ENCODE measurements at regions not wholly inside any gene's neighbourhood (a gene's known extent, or its start where the extent isn't known, plus 50 kb on each side); places are given as distances from the start of the nearest gene placed in this dataset.

- Histone ChIP-seq H3K4me3 (no peak overlapping the region), H3K27ac (no peak overlapping the region), H3K4me1 (replicated peaks in 1 of 2) (peaks cover 3 to 12% of the 10 kb centered on the region in 2 donors)
- WGBS, 10 experiments, result 39 to 73% (median 50%) methylated on average over 1 to 2 of the region's 2 CpGs; no CpG with 5 or more reads in 2 of the 10 experiments
- in situ Hi-C loops (cut with MboI; ENCODE audit: low pct_unique_long_range_greater_than_20kb in 2 of 9, low sequenced_read_pairs in 9 of 9, unreplicated experiment in 9 of 9), result no loop called here
- no peak for ATAC-seq (replicated peaks in 6 of 8)
These were observed 428.7 kb downstream of the AEBP2 start for GRCh38 chr12:19867970-19868369.

DNA sequence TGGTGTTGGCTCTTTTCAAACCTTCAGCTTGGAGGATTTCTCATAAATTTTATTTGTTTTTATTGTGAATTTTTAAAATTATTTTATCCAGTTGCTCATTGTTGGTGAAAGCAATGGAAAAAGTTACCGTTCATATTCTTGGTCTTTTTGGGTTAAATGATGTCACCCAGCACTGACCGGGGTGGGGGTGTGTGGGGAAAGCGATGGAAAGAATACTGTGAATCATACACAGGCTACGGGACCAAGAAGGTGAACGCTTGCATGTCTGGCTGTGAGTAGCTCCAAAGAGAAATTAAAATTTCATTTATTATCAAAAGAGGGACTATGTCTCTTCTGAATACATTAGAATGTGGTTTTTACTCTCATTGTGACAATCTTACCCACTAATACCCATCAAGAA is 430.1 kb downstream of the AEBP2 start:
- WGBS, 10 experiments, result 25 to 100% (median 73%) methylated on average over 1 to 5 of the region's 5 CpGs; no CpG with 5 or more reads in 1 of the 10 experiments
- Histone ChIP-seq H3K27ac (no peak overlapping the region), H3K4me1 (replicated peaks in 1 of 2) (peaks cover 3 to 12% of the 10 kb centered on the region in 2 donors), H3K4me3 (no peak overlapping the region)
- in situ Hi-C loops (cut with MboI; ENCODE audit: low pct_unique_long_range_greater_than_20kb in 2 of 9, low sequenced_read_pairs in 9 of 9, unreplicated experiment in 9 of 9), result no loop called here
- peak in 1 of 8 experiments; percentile 61 for ATAC-seq (replicated peaks in 6 of 8)

GRCh38 chr12:19872621-19873540 is 433.6 kb downstream of the AEBP2 start:
- H3K4me1 ChIP-seq (replicated peaks in 1 of 2), result peaks cover 3 to 5% of the 10 kb centered on the region in 2 donors
- peak in 3 of 8 experiments; percentile 41 to 53 (median 42) for ATAC-seq (replicated peaks in 6 of 8)
- 35 to 90% (median 71%) methylated on average over 2 to 9 of the region's 9 CpGs for WGBS, 10 experiments
- no peak overlapping the region for H3K4me3 ChIP-seq
- in situ Hi-C loops (cut with MboI; ENCODE audit: low pct_unique_long_range_greater_than_20kb in 2 of 9, low sequenced_read_pairs in 9 of 9, unreplicated experiment in 9 of 9), result no loop called here
- no peak overlapping the region for H3K27ac ChIP-seq

- no peak overlapping the region for H3K4me3 ChIP-seq
- H3K27ac ChIP-seq, result no peak overlapping the region
- H3K4me1 ChIP-seq (replicated peaks in 1 of 2), result no peaks in the 10 kb centered on the region
- peak in 1 of 8 experiments; percentile 71 for ATAC-seq (replicated peaks in 6 of 8)
- in situ Hi-C loops (cut with MboI; ENCODE audit: low pct_unique_long_range_greater_than_20kb in 2 of 9, low sequenced_read_pairs in 9 of 9, unreplicated experiment in 9 of 9), result no loop called here
These were observed 440.8 kb downstream of the AEBP2 start for GRCh38 chr12:19880076-19880475.

GRCh38 chr12:19880721-19881120 is 441.4 kb downstream of the AEBP2 start:
- no peak for ATAC-seq (replicated peaks in 6 of 8)
- in situ Hi-C loops (cut with MboI; ENCODE audit: low pct_unique_long_range_greater_than_20kb in 2 of 9, low sequenced_read_pairs in 9 of 9, unreplicated experiment in 9 of 9), result no loop called here
- Histone ChIP-seq H3K4me1 (replicated peaks in 1 of 2) (no peaks in the 10 kb centered on the region), H3K27ac (no peak overlapping the region), H3K4me3 (no peak overlapping the region)

- 34 to 96% (median 73%) methylated on average over 1 to 3 of the region's 3 CpGs; no CpG with 5 or more reads in 3 of the 10 experiments for WGBS, 10 experiments
- Histone ChIP-seq H3K27ac (no peak overlapping the region), H3K4me3 (no peak overlapping the region), H3K4me1 (replicated peaks in 1 of 2) (no peaks in the 10 kb centered on the region)
- ATAC-seq (replicated peaks in 6 of 8), result no peak
- in situ Hi-C loops (cut with MboI; ENCODE audit: low pct_unique_long_range_greater_than_20kb in 2 of 9, low sequenced_read_pairs in 9 of 9, unreplicated experiment in 9 of 9), result no loop called here
These were observed 443.1 kb downstream of the AEBP2 start for GRCh38 chr12:19882346-19882745.

DNA sequence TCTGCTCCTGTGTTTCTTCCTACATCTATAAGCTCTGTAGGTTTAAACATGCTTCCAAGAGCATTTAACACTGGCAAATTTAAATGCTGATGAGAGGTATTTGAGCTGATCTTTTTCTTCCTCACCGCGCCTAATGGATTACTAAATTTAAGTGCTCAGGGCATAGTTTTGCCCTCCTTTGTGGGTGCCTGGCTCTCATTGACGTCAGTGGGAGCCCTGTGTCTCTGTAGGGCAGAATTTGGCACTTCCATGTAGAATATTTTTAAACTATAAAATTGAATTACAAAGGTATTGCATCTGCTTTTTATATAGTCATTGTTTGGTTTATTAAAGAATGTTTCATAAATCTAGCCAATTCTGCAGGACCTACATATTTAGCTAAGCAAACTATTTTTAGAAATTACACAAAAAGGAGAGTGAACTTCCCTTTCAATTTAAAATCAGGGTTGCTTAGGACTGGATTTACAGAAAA is 444.8 kb downstream of the AEBP2 start:
- ATAC-seq (replicated peaks in 6 of 8), result no peak
- Histone ChIP-seq H3K4me1 (replicated peaks in 1 of 2) (no peaks in the 10 kb centered on the region), H3K27ac (no peak overlapping the region), H3K4me3 (no peak overlapping the region)
- in situ Hi-C loops (cut with MboI; ENCODE audit: low pct_unique_long_range_greater_than_20kb in 2 of 9, low sequenced_read_pairs in 9 of 9, unreplicated experiment in 9 of 9), result no loop called here
- WGBS, 10 experiments, result 14 to 100% (median 75%) methylated on average over 1 to 3 of the region's 3 CpGs

DNA sequence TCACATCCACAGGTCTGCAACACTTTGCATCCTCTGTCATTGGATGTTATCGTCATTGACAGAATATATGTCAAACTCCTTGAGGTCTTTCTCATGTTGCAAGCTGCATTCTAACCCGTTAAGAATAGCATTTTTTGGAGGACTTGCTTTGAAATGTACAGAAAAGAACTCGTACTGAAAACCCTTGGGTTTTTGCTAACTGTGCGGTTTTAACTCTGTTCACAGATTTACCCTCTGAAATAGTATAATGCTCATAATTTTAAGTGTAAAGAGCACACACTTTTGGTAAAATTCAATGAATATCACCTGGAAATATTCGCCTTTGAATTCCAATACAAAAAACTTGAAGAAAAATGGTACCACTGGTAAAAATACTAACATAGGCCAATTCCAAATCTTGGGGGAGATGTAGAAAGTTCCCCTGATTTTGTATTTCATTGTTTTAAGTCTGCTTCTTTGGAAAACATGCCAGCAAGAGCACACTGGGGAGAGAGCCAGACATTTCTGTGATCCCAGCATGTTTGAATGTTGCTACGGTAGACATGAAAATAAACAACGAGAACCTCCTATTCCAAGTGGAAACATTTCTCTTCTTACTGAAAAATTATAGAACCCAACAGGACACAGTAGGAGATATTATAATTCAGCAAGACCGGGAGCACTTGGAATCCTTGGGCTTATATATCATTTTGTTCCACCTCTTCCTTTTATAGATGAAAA is 446.0 kb downstream of the AEBP2 start:
- peak in 1 of 8 experiments; percentile 51 for ATAC-seq (replicated peaks in 6 of 8)
- H3K4me3 ChIP-seq, result no peak overlapping the region
- 41 to 96% (median 81%) methylated on average over 2 to 8 of the region's 8 CpGs for WGBS, 10 experiments
- no peak overlapping the region for H3K27ac ChIP-seq
- no peaks in the 10 kb centered on the region for H3K4me1 ChIP-seq (replicated peaks in 1 of 2)
- in situ Hi-C loops (cut with MboI; ENCODE audit: low pct_unique_long_range_greater_than_20kb in 2 of 9, low sequenced_read_pairs in 9 of 9, unreplicated experiment in 9 of 9), result no loop called here

DNA sequence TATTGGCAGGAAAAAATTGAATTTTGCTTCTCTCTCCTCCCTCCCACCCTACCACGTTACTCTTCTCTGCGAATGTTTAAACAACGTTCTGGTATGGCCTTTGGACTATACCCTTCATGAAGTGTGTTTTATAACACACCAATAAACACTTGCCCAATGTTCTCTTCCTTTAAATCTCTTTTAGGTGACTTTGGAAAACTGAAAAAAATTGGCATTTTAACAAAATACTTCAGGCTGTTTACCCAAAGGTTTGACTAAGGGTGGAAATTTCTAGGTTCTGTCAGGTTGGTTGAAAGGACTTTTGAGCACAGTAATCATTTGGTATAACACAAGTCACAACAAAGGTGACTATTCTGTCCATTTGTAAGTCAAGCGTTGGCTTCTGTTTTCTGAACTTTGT is 446.8 kb downstream of the AEBP2 start:
- no peaks in the 10 kb centered on the region for H3K4me1 ChIP-seq (replicated peaks in 1 of 2)
- in situ Hi-C loops (cut with MboI; ENCODE audit: low pct_unique_long_range_greater_than_20kb in 2 of 9, low sequenced_read_pairs in 9 of 9, unreplicated experiment in 9 of 9), result no loop called here
- H3K27ac ChIP-seq, result no peak overlapping the region
- 31 to 95% (median 89%) methylated on average over 1 to 4 of the region's 4 CpGs; no CpG with 5 or more reads in 2 of the 10 experiments for WGBS, 10 experiments
- no peak overlapping the region for H3K4me3 ChIP-seq
- no peak for ATAC-seq (replicated peaks in 6 of 8)

DNA sequence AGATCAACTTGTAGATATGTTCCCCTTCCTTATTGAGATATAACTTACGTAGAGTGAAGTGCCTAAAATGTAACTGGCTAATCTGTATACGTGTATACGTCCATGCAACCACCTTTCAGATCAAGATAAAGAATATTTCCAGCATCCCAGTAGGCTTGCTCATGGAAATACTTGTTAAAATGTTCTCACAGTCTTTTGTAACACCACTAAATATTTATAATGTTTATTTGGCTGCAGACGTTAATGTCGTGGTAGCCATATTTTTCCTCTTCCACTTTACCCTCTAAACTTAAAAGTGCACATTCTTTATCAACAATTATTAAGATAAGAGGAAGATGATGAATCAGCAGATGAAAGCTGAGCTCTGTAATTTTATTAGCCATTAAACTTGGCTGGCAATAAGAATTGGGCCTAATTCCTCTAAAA is 447.4 kb downstream of the AEBP2 start:
- no peak overlapping the region for H3K4me3 ChIP-seq
- 67 to 100% (median 95%) methylated on average over 1 to 5 of the region's 5 CpGs for WGBS, 10 experiments
- in situ Hi-C loops (cut with MboI; ENCODE audit: low pct_unique_long_range_greater_than_20kb in 2 of 9, low sequenced_read_pairs in 9 of 9, unreplicated experiment in 9 of 9), result no loop called here
- ATAC-seq (replicated peaks in 6 of 8), result no peak
- H3K4me1 ChIP-seq (replicated peaks in 1 of 2), result no peaks in the 10 kb centered on the region
- no peak overlapping the region for H3K27ac ChIP-seq

- Histone ChIP-seq H3K4me3 (no peak overlapping the region), H3K4me1 (replicated peaks in 1 of 2) (no peaks in the 10 kb centered on the region), H3K27ac (no peak overlapping the region)
- in situ Hi-C loops (cut with MboI; ENCODE audit: low pct_unique_long_range_greater_than_20kb in 2 of 9, low sequenced_read_pairs in 9 of 9, unreplicated experiment in 9 of 9), result no loop called here
- ATAC-seq (replicated peaks in 6 of 8), result no peak
These were observed 450.7 kb downstream of the AEBP2 start for GRCh38 chr12:19890024-19890423.

GRCh38 chr12:19891936-19892591 is 452.8 kb downstream of the AEBP2 start:
- no peaks in the 10 kb centered on the region for H3K4me1 ChIP-seq (replicated peaks in 1 of 2)
- no peak for ATAC-seq (replicated peaks in 6 of 8)
- in situ Hi-C loops (cut with MboI; ENCODE audit: low pct_unique_long_range_greater_than_20kb in 2 of 9, low sequenced_read_pairs in 9 of 9, unreplicated experiment in 9 of 9), result no loop called here
- 77 to 100% (median 92%) methylated on average over 1 to 4 of the region's 4 CpGs; no CpG with 5 or more reads in 4 of the 10 experiments for WGBS, 10 experiments
- no peak overlapping the region for H3K27ac ChIP-seq
- no peak overlapping the region for H3K4me3 ChIP-seq

DNA sequence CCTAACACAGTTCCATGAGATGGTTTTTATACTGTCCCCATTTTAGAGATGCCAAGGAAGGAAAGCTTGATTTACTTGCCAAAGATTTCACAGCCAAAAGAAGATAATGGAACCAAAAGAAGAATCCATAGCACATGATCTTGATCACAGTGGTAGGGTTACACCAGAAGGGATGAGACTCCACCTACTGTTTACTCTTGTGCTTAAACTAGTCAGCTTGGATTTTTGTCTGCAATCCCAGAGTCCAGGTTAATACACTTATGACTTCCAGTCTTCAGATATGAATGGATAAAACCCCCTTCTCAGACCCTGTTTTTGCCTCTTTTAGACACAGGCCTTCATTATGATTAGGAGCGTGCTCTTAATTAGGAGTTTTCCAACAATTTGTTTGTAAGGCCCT is 454.2 kb downstream of the AEBP2 start:
- H3K4me3 ChIP-seq, result no peak overlapping the region
- peak in 3 of 8 experiments; percentile 32 to 83 (median 77) for ATAC-seq (replicated peaks in 6 of 8)
- H3K27ac ChIP-seq, result no peak overlapping the region
- 80 to 100% (median 100%) methylated on average over 1 of the region's 1 CpG; no CpG with 5 or more reads in 3 of the 10 experiments for WGBS, 10 experiments
- H3K4me1 ChIP-seq (replicated peaks in 1 of 2), result no peaks in the 10 kb centered on the region
- in situ Hi-C loops (cut with MboI; ENCODE audit: low pct_unique_long_range_greater_than_20kb in 2 of 9, low sequenced_read_pairs in 9 of 9, unreplicated experiment in 9 of 9), result no loop called here
